GM18507 (cell line): ENCODE measurements at regions not wholly inside any gene's neighbourhood (a gene's known extent, or its start where the extent isn't known, plus 50 kb on each side); places are given as distances from the start of the nearest gene placed in this dataset.

Experiments used
- DNase-seq: peaks from one replicate; pipeline ENCODE4 v3.0.0; 2011; ENCODE audit warnings: low read depth; ENCODE audit not compliant: insufficient read length; ENCODE audit errors: extremely low spot score
- FAIRE-seq: peaks from 2 replicates; lab custom pipeline; 2011; peaks lifted over from hg19 to GRCh38; lab: Jason Lieb, UNC

DNA sequence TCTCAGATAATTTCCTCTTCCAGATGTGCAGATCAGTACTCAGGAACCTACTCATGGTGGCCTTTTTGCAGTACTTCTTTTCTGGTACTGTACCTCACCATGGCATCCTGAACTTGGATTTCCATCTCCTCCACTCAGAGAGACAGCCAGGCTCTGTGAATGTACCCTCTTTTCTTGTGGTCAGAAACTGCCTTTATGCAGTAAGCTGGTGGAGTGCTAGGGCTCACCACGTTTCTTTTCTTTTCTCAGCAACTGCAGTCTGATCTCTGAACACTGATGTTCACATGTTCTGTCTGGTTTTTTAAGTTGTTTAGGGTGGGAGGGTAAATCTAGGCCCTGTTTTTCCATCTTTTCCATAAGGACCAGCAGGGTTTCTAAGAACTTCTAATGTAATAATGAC lies 99.8 kb upstream of the NRXN3 start:
- DNase-seq (no peak), FAIRE-seq (no peak)

DNA sequence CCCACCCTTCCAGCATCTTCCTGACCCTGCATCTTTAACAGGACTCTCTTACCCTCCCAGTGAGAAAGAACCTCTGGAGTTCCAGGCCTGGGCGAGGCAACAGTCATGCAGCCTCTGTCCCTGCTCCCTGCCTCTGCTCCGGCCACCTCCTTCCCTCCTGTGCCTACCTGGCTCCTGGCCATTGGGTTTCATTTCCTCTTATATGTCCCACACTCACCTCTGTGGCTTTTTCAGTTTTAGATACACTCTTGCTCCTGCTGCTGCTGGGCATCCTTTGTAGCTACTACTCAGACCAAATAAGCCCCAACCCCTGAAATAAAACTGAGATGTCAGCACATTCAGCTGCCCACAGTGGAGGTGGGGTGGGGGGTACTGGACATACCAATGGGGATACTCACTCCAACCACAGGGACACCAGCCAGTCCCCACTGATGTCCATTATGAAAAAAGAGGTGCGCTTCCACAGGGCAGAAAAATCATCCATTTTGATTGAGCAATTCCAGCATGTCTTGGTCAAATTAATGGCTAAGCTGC lies 99.1 kb upstream of the NRXN3 start:
- FAIRE-seq, result no peak
- no peak for DNase-seq

DNA sequence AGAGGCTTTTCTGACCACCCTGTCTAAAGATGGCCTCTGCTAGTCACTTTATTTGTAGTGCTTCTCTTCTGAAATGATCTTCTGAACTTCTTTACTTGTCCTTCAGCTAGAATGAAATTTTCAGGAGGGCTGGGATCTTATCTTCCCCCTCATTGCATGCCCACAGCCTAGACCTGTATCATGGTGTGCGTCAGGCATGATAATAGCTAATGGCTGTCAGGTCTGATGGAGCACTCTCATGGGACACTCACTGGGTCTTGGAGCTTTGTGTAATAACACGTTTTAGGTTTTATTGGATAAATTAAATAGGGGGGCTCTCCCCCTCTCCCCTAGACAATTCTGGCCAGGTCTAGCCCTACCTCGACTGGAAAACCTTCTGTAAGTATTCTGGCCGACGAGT lies 97.1 kb upstream of the NRXN3 start:
- DNase-seq (no peak), FAIRE-seq (no peak)

DNA sequence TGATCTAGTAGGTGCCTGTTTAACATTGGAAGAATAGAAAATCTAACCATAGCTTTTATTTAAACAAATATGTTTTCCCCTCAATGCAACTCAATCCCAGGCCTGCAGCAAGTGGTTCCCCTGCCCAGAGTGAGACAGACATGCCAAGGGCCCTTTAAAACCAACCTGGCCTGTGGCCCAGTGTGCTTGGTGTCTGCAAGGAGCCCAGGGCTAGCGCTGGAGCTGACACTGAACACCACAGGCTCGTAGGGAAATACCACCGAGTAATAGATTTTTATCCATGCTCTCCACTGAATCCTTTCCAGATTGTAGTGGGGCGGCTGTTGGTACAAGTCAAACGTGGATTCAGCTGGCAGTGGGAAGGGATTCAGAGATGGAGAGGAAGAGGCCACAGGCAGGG lies 95.6 kb upstream of the NRXN3 start:
- FAIRE-seq, result no peak
- DNase-seq, result no peak

DNA sequence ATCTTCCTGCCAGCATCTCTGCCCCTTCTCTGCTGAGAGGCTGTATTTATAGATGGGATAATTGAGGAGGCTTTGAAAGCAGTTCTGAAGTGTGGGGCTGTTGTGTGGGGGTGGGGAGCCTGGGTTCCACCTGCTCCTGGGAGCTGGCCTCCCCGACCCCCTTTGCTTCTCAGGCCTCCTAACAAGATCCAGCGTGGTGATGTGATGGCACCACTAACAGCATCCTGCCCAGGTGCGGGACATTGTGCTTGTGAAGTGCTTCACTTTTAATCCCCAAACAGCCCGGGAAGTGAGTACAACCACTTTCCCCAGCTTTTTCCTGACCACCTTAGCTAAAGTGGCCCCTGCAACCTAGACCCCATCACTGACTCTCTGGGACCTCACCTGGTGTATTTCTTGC lies 95.1 kb upstream of the NRXN3 start:
- no peak for DNase-seq
- FAIRE-seq, result no peak

DNA sequence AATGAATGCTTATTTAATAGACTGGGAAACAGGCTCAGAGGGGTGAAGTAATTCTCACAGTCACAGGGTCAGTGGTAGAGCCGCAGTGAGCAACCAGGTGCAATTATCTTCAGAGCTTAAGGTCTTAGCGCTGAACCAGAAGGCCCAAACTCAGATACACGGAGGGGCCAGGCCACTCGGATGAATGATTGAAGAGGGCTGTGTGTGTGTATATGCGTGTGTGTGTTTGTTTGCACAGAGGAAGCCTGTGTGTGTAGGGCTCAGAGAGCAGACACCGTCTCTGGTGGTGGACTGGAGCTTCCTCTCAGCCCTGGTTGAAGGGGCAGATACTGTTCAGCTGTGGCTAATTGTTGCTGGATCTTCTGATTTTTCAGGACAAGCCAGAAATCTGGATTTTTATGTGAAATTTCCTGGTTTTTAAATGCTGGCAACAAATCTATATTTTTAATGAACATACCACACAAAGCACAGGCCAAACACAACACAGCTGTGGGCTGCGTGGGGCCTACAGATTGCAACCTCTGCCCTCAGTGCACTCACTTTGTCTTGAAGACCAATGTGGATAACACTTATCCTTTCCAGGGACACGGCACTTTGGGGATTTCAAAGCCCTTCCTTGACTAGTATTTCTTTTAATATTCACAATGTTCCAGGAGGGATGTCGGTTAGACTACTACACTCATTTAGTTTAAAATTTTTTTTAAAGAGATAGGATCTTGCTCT lies 94.5 kb upstream of the NRXN3 start:
- no peak for FAIRE-seq
- no peak for DNase-seq

DNA sequence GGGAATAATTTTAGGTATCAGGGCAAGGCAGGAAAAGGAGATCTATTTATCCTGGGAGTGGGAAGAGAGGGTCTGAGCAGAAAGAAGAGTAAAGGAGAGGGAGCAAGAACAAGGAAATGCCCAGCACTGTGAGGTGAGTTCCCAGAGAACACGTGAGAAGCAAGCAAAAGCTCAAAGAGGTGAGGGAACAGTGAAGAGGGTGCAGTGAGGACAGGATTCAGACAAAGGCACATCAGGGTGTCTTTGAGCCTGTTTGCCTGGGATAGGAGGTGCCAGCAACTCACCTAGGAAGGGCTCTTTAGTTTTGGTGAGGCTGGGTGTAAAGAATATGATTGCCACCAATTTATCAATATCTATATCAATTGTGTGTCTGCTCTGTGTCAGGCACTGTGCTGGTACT lies 88.9 kb upstream of the NRXN3 start:
- DNase-seq, result no peak
- no peak for FAIRE-seq

DNA sequence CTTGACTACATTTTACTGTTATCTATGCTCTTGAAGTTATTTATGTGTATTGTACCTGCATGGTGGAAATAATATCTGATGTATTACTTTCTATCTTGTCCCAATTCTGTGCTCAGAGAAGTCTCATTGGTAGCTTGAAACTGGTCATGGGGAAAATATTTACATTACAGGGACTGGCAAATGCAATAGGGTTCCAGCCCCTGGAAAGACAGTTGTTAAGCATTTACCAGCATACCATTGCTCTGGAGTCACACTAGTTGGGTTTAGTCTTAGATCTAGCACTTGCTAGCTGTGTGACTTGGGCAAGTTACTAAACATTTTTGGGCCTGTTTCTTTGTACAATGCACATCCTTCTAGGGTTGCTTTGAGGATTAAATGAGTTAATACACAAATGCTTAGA lies 86.3 kb upstream of the NRXN3 start:
- FAIRE-seq, result no peak

DNA sequence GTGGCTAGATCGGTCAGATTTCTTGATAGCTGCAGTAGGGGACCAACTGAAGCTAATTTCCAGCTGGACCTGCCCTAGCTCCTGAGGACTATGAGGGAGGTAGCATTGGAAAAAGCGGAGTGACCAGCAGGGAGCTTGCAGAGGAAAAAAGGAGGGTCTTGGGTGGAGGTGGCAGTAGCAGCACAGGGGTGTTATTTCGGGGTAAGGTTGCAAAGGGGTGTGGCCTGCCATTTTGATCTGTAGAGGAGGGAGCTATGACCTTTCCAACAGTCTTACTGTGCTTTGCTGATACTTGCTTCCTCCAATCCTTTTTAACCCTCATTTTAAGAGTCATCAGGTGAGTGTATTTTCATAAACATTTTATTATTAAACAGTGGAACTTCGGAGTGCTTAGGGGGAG lies 83.8 kb upstream of the NRXN3 start:
- FAIRE-seq (no peak), DNase-seq (no peak)

More for the DNA sequence above, 86.3 kb upstream of the NRXN3 start:
- no peak for DNase-seq

DNA sequence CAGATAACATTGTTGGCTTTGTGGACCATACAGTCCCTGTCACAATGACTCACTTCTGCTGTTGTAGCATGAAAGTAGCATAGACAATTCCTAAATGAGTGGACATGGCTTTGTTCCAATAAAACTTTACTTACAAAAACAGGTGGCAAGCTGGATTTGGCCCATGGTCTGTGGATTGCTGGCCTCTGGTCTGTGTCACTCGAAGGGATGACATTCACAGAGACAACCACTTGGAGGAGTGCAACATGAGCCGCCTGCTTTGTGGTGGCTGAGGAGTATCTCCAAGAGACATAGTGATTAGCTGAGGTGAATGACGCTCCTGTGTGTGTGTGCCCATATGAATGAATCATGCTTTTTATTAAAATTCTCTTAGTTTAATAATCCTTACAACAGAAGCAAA lies 81.3 kb upstream of the NRXN3 start:
- FAIRE-seq, result no peak
- DNase-seq, result no peak

DNA sequence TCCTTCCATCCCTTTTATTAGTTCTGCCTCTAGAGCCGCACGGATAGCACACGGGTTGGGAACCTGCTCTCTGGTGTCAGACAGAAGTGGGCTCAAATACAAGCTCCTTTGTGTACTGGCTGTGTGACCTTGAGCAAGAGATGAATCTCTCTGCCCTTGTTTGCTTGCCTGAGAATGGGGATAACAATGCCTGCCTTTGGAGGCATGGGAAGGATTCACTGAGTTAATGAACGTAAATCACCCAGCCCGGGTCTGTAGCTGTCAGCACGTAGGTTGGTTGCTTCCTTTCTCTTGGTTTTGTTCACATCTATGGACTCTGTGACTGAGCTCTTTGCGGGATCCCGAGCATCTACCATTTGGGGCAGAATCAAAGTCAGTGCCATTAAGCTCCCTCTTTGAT lies 79.3 kb upstream of the NRXN3 start:
- FAIRE-seq (no peak), DNase-seq (no peak)

DNA sequence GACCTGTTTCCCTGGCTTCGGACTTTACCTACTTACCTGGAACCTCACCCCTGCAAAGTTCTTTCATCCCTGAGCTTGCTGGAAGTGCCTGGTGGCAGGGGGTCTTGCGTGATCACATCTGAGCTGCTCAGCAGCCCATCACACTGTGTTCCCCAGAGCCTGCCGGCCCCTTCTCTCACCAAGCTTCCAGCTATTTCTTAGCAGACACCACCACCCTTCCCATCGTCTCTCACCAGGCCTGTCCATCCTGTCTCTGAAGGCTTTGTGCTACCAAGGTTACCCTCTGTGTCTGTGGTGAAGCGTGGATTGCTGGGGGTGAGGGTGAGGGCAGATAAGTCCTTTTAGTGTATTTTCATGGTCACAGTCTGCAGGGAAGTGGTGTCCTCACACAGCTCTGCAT lies 78.8 kb upstream of the NRXN3 start:
- DNase-seq (no peak), FAIRE-seq (no peak)

DNA sequence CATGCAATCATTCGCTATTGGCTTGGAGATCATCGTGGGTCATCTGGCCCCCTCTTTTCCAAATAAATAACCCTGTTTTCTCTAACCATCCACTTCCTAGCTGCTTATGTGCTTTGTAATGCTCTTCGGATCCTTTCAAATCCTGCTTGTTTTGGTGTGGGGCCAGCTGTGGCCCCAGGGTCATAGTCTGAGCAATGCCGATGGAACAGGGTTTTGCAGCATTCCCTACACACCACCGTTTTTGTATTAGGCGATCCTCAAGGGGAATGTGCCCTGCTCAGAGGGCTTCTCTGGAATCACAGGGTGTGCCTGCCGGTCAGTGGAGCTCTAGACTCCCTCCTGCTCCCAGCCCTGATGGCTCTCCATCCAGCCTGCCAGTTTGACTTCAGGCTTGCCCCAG lies 78.1 kb upstream of the NRXN3 start:
- DNase-seq (no peak), FAIRE-seq (no peak)

DNA sequence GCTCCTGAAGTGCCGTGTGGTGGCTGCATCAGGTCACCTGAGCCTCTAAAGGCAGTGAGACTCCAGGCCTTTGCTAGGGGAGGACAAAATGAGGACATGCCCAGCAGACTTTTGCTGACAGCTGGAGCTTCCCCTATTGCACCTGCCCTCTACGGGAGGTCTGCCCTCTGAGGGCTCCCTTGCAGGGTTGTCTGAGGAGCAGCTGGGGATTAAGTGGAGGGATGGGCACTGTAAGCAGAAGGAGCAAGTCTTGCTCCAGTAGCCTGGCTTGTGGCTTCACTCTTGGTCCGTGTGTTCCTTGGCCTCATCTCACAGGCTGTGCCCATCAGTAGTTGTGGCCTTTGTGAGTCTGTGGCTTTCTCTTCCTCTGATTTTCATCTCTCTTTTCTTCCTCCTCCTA lies 66.9 kb upstream of the NRXN3 start:
- FAIRE-seq, result no peak
- no peak for DNase-seq

DNA sequence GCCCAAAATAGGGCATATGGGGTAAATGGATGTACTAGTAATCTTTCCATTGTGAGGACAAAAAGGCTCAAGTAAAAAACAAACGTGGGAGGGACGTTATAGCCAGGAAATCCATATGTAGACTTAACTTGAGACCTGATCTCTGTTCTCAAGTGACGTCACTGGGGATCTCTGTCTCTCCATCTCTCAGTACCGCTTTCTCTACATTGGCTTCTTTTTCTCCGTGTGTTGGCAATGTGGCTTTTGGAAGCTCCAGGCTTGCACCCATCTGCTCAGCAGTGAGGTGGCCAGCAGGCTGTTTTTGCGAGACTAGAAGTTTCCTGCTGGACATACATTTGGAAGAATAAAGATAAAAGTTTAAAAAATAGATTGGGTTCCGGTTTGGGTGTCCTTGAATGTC lies 66.0 kb upstream of the NRXN3 start:
- DNase-seq (no peak), FAIRE-seq (no peak)

DNA sequence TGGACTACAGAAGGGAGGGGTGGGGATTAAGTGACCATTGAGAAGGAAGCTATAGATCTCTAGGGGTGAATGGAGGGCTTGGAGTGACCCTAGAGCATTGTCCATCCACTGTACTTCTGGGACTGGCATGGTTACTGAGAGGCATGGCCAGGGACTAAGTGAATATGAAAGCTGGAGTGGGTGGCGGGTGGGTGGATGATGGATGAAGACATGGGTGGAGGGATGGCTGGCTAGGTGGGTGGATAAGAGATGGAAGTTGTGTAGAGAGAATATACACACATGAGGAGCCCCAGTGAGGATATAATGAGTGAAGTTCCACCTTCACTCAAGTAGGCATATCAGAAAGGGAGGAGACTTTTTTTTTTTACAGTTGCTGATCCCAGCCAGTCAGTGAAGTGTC lies 65.5 kb upstream of the NRXN3 start:
- DNase-seq, result no peak
- no peak for FAIRE-seq

DNA sequence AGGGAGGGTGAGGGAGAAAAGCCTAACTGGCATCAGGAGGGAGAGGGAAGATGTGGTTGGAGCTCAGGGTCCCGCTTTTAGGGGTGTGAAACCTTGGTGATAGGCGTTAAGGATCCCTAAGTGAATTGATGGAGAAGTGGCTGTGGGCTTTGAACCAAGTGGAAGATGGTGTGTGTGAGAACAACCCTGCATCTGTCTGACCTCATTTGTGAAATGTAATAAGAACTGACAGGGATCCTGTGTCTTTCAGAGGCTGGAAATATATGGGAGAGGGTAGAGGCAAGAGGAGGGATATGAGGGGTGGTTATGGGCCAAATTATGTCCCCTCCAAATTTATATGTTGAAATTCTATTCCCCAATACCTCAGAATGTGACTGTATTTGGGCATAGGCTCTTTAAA lies 63.8 kb upstream of the NRXN3 start:
- DNase-seq (no peak), FAIRE-seq (no peak)

DNA sequence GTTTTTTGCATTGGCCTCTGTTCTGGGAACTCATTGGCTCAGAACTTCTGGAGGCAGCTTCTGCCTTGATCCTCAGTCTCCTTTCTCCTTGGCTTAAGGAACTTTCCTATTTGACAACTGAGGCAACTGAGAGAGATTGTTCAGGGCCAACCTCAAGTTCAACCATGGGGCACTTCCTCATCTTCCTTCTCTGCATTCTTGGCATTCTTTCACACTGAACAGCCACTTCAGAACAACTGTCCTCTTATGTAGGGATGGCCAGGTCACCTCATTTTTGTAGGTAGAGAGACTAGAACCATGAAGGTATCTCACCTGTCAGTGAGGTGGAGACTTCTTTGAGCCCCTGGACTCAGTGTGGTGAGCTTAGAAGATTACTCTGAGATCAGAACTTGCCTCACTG lies 63.0 kb upstream of the NRXN3 start:
- DNase-seq (no peak), FAIRE-seq (no peak)

DNA sequence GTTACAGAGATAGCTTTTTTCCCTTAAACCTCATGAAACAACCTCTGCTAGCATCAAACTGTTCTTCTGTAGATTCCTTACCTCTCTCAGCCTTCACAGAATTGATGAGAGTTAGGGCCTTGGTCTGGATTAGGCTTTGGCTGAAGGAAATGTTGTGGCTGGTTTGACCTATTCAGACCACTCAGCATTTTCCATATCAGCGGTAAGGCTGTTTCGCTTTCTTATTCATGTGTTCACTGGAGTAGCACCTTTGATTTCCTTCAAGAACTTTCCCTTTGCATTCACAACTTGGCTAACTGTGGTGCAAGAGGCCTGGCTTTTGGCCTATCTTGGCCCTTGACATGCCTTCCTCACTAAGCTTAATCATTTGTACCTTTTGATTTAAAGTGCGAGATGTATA lies 50.7 kb upstream of the NRXN3 start:
- FAIRE-seq (no peak), DNase-seq (no peak)
